ENCODE measurements at regions not wholly inside any gene's neighbourhood (a gene's known extent, or its start where the extent isn't known, plus 50 kb on each side); places are given as distances from the start of the nearest gene placed in this dataset.

DNA sequence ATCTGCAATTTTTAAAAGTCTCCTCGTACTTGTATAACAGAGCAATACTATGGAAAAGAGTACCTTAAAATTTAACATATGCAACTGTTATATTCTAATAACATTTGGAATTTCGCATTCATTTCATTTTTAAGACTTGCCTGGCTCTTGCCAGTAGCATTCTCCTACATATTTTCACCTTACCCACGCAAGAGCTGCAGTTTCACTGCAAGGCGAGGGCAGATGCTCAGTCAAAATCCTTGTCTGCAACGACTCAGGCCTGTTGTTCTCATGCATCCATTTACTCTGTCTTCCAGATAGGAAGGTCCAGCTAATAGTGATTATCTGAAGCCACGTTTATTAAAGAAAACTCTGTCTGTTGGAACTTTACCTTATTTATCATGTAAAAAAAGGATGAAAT is 227.0 kb upstream of the RFC3 start:
- TF ChIP-seq CTCF (IDR thresholded peaks at IDR 0.05; ENCODE audit: insufficient read depth, low read depth, low read length) (no peak), EZH2 (IDR thresholded peaks at IDR 0.05; ENCODE audit: insufficient read depth, low read length) (no peak)
